Large intestine (tissue), 3 donors: ENCODE measurements at regions not wholly inside any gene's neighbourhood (a gene's known extent, or its start where the extent isn't known, plus 50 kb on each side); places are given as distances from the start of the nearest gene placed in this dataset.
"Not testable (repeated sequence)": the region's sequence is repeated elsewhere in the genome, so short reads cannot be mapped to it uniquely, and the experiment has no call there.

Source experiments
- DNase-seq, 2 donors: peaks; one replicate each; pipeline versions ENCODE4 v3.0.0 to v3.0.0-alpha.2; 2013
- H3K27ac ChIP-seq: one replicate; pipeline ENCODE4 v1.5.1; 2013; ENCODE audit warnings: low read length
- H3K27me3 ChIP-seq: 2 replicates; pipeline ENCODE4 v1.6.1; 2013; ENCODE audit warnings: low read length; ENCODE audit not compliant: control insufficient read depth, insufficient read depth
- H3K36me3 ChIP-seq: 2 replicates; pipeline ENCODE4 v1.6.1; 2013; ENCODE audit warnings: low read length; ENCODE audit not compliant: control insufficient read depth, insufficient read depth
- H3K4me1 ChIP-seq: one replicate; pipeline ENCODE4 v1.6.1; 2013; ENCODE audit warnings: low read length; ENCODE audit not compliant: control insufficient read depth, insufficient read depth
- H3K4me3 ChIP-seq: one replicate; pipeline ENCODE4 v1.5.1; 2013; ENCODE audit warnings: low read length
- H3K9me3 ChIP-seq: one replicate; pipeline ENCODE4 v1.6.1; 2013; ENCODE audit warnings: mild to moderate bottlenecking, low read depth, low read length, moderate library complexity; ENCODE audit not compliant: control insufficient read depth
- WGBS: methylation state at CpG from one replicate; pipeline ENCODE4 v1.1.5; 2013; ENCODE audit warnings: low lambda C conversion rate; ENCODE audit not compliant: insufficient coverage; 5-methylcytosine and 5-hydroxymethylcytosine counted together

- Histone ChIP-seq H3K36me3 (no peaks in the 10 kb centered on the region), H3K9me3 (no peaks in the 10 kb centered on the region), H3K4me1 (no peaks in the 10 kb centered on the region), H3K4me3 (no peak overlapping the region), H3K27me3 (no peaks in the 10 kb centered on the region), H3K27ac (no peak overlapping the region)
- no peak for DNase-seq
- no CpG with 5 or more reads among the region's 4 CpGs for WGBS
Measured at GRCh38 chr5:57736716-57737115, 254.1 kb upstream of the ACTBL2 start.

GRCh38 chr5:57735279-57736153 is 252.9 kb upstream of the ACTBL2 start:
- H3K9me3 ChIP-seq, H3K4me3 ChIP-seq, H3K4me1 ChIP-seq, H3K36me3 ChIP-seq, H3K27me3 ChIP-seq: not testable (repeated sequence)
- peak overlapping the region; percentile 24 for H3K27ac ChIP-seq
- 50% methylated on average over 2 of the region's 7 CpGs for WGBS
- peak; percentile 34 to 57 for DNase-seq

GRCh38 chr5:57734296-57734695 is 251.7 kb upstream of the ACTBL2 start:
- H3K4me3 ChIP-seq = no peak overlapping the region
- no peak overlapping the region for H3K27ac ChIP-seq
- H3K4me1 ChIP-seq = no peaks in the 10 kb centered on the region
- H3K9me3 ChIP-seq = no peaks in the 10 kb centered on the region
- no peak for DNase-seq
- H3K27me3 ChIP-seq = no peaks in the 10 kb centered on the region
- H3K36me3 ChIP-seq = no peaks in the 10 kb centered on the region
- no CpG with 5 or more reads among the region's 3 CpGs for WGBS

- no peak for DNase-seq
- no peak overlapping the region for H3K27ac ChIP-seq
- H3K9me3 ChIP-seq = peaks cover 3% of the 10 kb centered on the region
- no peaks in the 10 kb centered on the region for H3K27me3 ChIP-seq
- H3K36me3 ChIP-seq = no peaks in the 10 kb centered on the region
- no peaks in the 10 kb centered on the region for H3K4me1 ChIP-seq
- no peak overlapping the region for H3K4me3 ChIP-seq
Measured at GRCh38 chr5:57727591-57727990, 245.0 kb upstream of the ACTBL2 start.

GRCh38 chr5:57725658-57726504 is 243.3 kb upstream of the ACTBL2 start:
- Histone ChIP-seq H3K36me3 (no peaks in the 10 kb centered on the region), H3K9me3 (peaks cover 3% of the 10 kb centered on the region), H3K27ac (no peak overlapping the region), H3K4me1 (no peaks in the 10 kb centered on the region), H3K27me3 (no peaks in the 10 kb centered on the region), H3K4me3 (no peak overlapping the region)
- no CpG with 5 or more reads among the region's 7 CpGs for WGBS
- no peak for DNase-seq

GRCh38 chr5:57724836-57725235 is 242.2 kb upstream of the ACTBL2 start:
- no peak for DNase-seq
- Histone ChIP-seq H3K4me1 (no peaks in the 10 kb centered on the region), H3K4me3 (no peak overlapping the region), H3K36me3 (no peaks in the 10 kb centered on the region), H3K27ac (no peak overlapping the region), H3K9me3 (peaks cover 3% of the 10 kb centered on the region), H3K27me3 (no peaks in the 10 kb centered on the region)
- no CpG with 5 or more reads among the region's 2 CpGs for WGBS

- DNase-seq = no peak
- H3K36me3 ChIP-seq = no peaks in the 10 kb centered on the region
- no peak overlapping the region for H3K27ac ChIP-seq
- no peaks in the 10 kb centered on the region for H3K27me3 ChIP-seq
- H3K4me1 ChIP-seq = no peaks in the 10 kb centered on the region
- WGBS = no CpG with 5 or more reads among the region's 4 CpGs
- H3K4me3 ChIP-seq = no peak overlapping the region
- no peaks in the 10 kb centered on the region for H3K9me3 ChIP-seq
Measured at GRCh38 chr5:57721226-57721625, 238.6 kb upstream of the ACTBL2 start.

- H3K4me3 ChIP-seq = no peak overlapping the region
- no peaks in the 10 kb centered on the region for H3K9me3 ChIP-seq
- WGBS = no CpG with 5 or more reads among the region's 4 CpGs
- no peak for DNase-seq
- no peaks in the 10 kb centered on the region for H3K4me1 ChIP-seq
- no peaks in the 10 kb centered on the region for H3K27me3 ChIP-seq
- H3K27ac ChIP-seq = no peak overlapping the region
- H3K36me3 ChIP-seq = no peaks in the 10 kb centered on the region
Measured at GRCh38 chr5:57720656-57721055, 238.0 kb upstream of the ACTBL2 start.

- WGBS = 88% methylated on average over 1 of the region's 1 CpG
- H3K4me1 ChIP-seq = no peaks in the 10 kb centered on the region
- no peaks in the 10 kb centered on the region for H3K9me3 ChIP-seq
- no peak overlapping the region for H3K27ac ChIP-seq
- no peaks in the 10 kb centered on the region for H3K36me3 ChIP-seq
- no peaks in the 10 kb centered on the region for H3K27me3 ChIP-seq
- no peak for DNase-seq
- no peak overlapping the region for H3K4me3 ChIP-seq
Measured at GRCh38 chr5:57719216-57719615, 236.6 kb upstream of the ACTBL2 start.

GRCh38 chr5:57718155-57718554 is 235.5 kb upstream of the ACTBL2 start:
- no CpG with 5 or more reads among the region's 2 CpGs for WGBS
- peak in 1 of 2 donors; percentile 15 for DNase-seq
- no peak overlapping the region for H3K27ac ChIP-seq
- H3K4me3 ChIP-seq = no peak overlapping the region
- no peaks in the 10 kb centered on the region for H3K4me1 ChIP-seq
- no peaks in the 10 kb centered on the region for H3K36me3 ChIP-seq
- no peaks in the 10 kb centered on the region for H3K27me3 ChIP-seq
- no peaks in the 10 kb centered on the region for H3K9me3 ChIP-seq
